ENCODE measurements at regions not wholly inside any gene's neighbourhood (a gene's known extent, or its start where the extent isn't known, plus 50 kb on each side); places are given as distances from the start of the nearest gene placed in this dataset.

DNA sequence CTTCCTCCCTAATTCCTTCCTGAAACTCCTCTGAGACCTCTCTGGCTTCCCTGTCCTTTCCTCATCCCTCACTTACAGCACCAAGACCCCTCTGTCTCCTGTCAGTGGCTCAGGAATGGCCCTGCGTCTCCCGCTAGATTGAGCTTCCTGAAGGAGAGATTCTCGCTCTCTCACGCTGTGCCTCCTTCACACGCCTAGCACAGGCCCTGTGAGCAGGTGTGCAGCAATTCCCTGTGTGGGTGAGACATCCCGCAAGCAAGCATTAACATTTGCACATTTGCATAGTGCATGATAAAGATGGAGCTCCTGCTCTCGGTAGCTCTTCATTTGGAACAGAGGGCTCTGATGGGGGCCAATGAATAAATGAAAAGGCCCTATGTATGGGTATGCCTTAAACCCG lies 159.8 kb downstream of the ADAMTS15 start:
- TF ChIP-seq, protein P1, sequence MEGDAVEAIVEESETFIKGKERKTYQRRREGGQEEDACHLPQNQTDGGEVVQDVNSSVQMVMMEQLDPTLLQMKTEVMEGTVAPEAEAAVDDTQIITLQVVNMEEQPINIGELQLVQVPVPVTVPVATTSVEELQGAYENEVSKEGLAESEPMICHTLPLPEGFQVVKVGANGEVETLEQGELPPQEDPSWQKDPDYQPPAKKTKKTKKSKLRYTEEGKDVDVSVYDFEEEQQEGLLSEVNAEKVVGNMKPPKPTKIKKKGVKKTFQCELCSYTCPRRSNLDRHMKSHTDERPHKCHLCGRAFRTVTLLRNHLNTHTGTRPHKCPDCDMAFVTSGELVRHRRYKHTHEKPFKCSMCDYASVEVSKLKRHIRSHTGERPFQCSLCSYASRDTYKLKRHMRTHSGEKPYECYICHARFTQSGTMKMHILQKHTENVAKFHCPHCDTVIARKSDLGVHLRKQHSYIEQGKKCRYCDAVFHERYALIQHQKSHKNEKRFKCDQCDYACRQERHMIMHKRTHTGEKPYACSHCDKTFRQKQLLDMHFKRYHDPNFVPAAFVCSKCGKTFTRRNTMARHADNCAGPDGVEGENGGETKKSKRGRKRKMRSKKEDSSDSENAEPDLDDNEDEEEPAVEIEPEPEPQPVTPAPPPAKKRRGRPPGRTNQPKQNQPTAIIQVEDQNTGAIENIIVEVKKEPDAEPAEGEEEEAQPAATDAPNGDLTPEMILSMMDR (IDR thresholded peaks at IDR 0.05): no peak
- TF ChIP-seq POLR2A (IDR thresholded peaks at IDR 0.05): no peak
- Histone ChIP-seq H3K4me3 (no peak overlapping the region), H3K27ac (peak overlapping the region in 1 of 2 donors; percentile 78), H3K9me3 (no peaks in the 10 kb centered on the region), H3K27me3 (no peaks in the 10 kb centered on the region), H3K4me1 (peaks cover 10% of the 10 kb centered on the region), H3K36me3 (ENCODE audit: low read depth, missing control alignments) (no peaks in the 10 kb centered on the region)
- no peak for DNase-seq
- WGBS, 2 donors: 92 to 96% methylated on average over 8 of the region's 8 CpGs
- intact Hi-C loops (cut with DNase I; ENCODE audit: low total_unique reads): loop anchor here (10.0 kb wide), 1 partner anchor 83 kb away; no protein-coding TSS in a partner anchor

DNA sequence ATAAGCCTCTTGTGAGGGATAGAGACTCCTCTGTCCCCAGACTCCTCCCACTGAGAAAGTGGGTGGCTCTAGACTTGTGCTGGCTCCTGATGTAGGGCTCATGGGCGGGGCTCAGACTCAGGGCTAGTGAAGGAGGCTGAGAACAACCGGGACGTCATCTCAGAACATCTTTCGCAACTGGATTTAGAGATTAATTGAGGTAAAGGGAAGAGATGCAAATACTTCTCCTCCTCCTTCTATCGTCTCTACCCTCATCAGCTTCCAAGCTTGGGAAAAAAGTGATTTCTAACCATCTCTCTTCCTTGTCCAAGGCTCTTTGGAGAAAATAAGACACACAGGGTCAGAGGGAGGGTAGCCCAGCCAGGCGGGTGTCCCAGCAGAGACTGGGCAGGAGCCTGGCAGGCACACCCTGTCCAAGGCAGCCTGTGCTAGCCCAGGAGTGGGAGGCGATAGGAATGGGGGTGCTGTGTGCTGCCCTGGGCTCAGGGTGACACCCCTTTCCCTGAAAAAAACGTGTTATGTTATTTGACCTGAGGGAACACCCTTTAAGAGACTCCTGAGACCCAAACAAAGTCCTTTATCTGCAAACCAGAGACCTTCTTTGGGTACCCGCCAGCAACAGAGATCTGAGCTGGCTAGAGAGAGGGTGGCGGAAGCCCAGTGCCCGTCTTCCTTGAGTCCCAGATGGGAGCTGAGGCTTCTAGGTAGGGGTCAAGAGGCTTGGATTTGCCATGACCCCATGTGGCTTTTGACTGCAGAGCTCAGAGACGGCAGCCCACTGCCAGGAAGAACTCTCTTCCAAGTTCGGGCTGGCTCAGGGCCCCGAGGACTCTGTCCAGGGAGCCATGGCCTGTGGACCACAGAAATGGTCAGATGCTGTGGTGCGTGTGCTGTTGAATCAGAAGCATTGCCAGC lies 160.9 kb downstream of the ADAMTS15 start:
- H3K9me3 ChIP-seq: no peaks in the 10 kb centered on the region
- H3K4me1 ChIP-seq: peaks cover 10% of the 10 kb centered on the region
- peak overlapping the region; percentile 11 to 78 for H3K27ac ChIP-seq
- no peaks in the 10 kb centered on the region for H3K27me3 ChIP-seq
- H3K36me3 ChIP-seq (ENCODE audit: low read depth, missing control alignments): no peaks in the 10 kb centered on the region
- peak; percentile 91 for DNase-seq
- no peak overlapping the region for H3K4me3 ChIP-seq
- intact Hi-C loops (cut with DNase I; ENCODE audit: low total_unique reads): loop anchor here (10.0 kb wide), 1 partner anchor 85 kb away; no protein-coding TSS in a partner anchor
- TF ChIP-seq, protein P1 (IDR thresholded peaks at IDR 0.05): no peak
- TF ChIP-seq POLR2A (IDR thresholded peaks at IDR 0.05): no peak
- 55% methylated on average over 14 to 15 of the region's 15 CpGs for WGBS, 2 donors

DNA sequence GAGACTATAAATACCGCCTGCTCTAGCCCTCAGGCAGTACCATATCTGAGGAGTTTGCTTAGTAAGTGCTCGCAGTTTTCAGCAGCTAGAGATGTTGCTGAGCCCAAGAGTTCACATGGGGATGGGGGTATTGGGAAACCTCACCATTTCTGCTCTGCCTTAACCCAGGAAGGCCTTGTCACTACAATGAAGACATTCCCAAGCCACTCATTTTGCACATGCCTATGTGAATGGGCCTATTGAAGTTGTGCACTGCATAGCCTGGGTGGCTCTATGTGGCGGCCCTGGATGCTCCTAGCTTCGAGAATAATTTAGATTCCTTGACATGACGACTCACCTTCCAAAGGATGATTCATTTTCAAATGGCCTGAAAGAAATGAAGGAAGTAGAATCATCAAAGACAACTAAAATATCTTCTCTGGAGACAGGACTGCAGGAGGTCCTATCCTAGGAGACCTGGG lies 163.4 kb downstream of the ADAMTS15 start:
- peaks cover 10% of the 10 kb centered on the region for H3K4me1 ChIP-seq
- no peak overlapping the region for H3K27ac ChIP-seq
- no peaks in the 10 kb centered on the region for H3K9me3 ChIP-seq
- TF ChIP-seq, protein P1 (IDR thresholded peaks at IDR 0.05): no peak
- TF ChIP-seq POLR2A (IDR thresholded peaks at IDR 0.05): no peak
- no peak for DNase-seq
- WGBS, 2 donors: 64 to 82% methylated on average over 5 of the region's 5 CpGs
- intact Hi-C loops (cut with DNase I; ENCODE audit: low total_unique reads): no loop called here
- H3K4me3 ChIP-seq: no peak overlapping the region
- no peaks in the 10 kb centered on the region for H3K27me3 ChIP-seq
- no peaks in the 10 kb centered on the region for H3K36me3 ChIP-seq (ENCODE audit: low read depth, missing control alignments)

DNA sequence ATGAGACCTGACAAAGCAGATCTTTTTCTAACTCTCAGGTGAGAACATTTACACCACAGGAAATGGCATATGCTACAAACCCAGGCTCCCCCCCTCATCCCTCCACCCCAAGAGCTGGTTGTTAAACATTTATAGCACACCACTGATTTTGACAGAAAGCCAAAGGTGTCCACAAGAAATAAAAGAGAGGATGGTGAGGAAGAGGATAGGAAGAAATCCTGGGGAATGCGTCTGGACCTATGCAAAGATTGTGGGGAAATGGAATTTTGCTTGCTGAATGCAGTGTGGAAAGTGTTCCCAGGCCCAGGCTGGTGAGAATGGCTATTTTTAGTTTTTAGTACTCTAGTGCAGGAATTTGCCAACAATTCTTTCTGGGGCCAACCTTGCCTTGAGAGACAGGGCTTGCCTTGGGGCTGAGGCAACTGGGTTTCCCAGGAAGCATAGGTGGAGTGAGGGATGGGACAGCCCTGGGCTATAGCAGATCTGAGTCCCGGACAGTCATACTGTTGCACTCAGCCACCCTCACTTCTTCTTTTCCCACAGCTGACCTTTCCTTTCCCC lies 163.9 kb downstream of the ADAMTS15 start:
- no peaks in the 10 kb centered on the region for H3K27me3 ChIP-seq
- WGBS, 2 donors: 86 to 89% methylated on average over 2 of the region's 2 CpGs
- H3K27ac ChIP-seq: no peak overlapping the region
- H3K4me3 ChIP-seq: no peak overlapping the region
- H3K36me3 ChIP-seq (ENCODE audit: low read depth, missing control alignments): no peaks in the 10 kb centered on the region
- no peaks in the 10 kb centered on the region for H3K9me3 ChIP-seq
- no peak for DNase-seq
- intact Hi-C loops (cut with DNase I; ENCODE audit: low total_unique reads): no loop called here
- TF ChIP-seq POLR2A (IDR thresholded peaks at IDR 0.05): no peak
- TF ChIP-seq, protein P1 (IDR thresholded peaks at IDR 0.05): no peak
- peaks cover 10% of the 10 kb centered on the region for H3K4me1 ChIP-seq
